Activated CD4-positive, alpha-beta T cell treated with anti-CD3 and anti-CD28 coated beads for 36 hours (primary cell): ENCODE measurements at regions not wholly inside any gene's neighbourhood (a gene's known extent, or its start where the extent isn't known, plus 50 kb on each side); places are given as distances from the start of the nearest gene placed in this dataset.
A peak's percentile ranks its signal among the peaks of the same experiment; 100 is the strongest.

Experiments
- ATAC-seq: fragments of 200-7000 bp; cut with Tn5 transposase; one replicate; pipeline ENCODE4 v1.10.0; 2021; ENCODE audit warnings: mild to moderate bottlenecking, moderate library complexity
- CTCF ChIA-PET: fragments of 350-600 bp; sonication (Branson Sonifier 250); formaldehyde crosslinking; loops from one replicate; lab custom pipeline; 2021; ENCODE audit warnings: antibody characterized with exemption; lab: Charles Lee
- POLR2A ChIA-PET: fragments of 350-600 bp; sonication (Branson Sonifier 250); formaldehyde crosslinking; loops from one replicate; lab custom pipeline; 2021; ENCODE audit warnings: antibody characterized with exemption, inconsistent platforms; lab: Charles Lee
- DNase-seq: peaks from one replicate; pipeline ENCODE4 v3.0.0-alpha.2; 2020
- H3K27ac Mint-ChIP-seq: one replicate; pipeline ENCODE4 v1.8.0; 2021; ENCODE audit warnings: mixed read lengths
- H3K27me3 Mint-ChIP-seq: one replicate; pipeline ENCODE4 v1.8.0; 2021; ENCODE audit warnings: mixed read lengths
- H3K36me3 Mint-ChIP-seq: one replicate; pipeline ENCODE4 v1.8.0; 2021; ENCODE audit warnings: low read depth, mixed read lengths
- H3K4me1 Mint-ChIP-seq: one replicate; pipeline ENCODE4 v1.8.0; 2021; ENCODE audit warnings: mixed read lengths
- H3K4me3 Mint-ChIP-seq: one replicate; pipeline ENCODE4 v1.8.0; 2021; ENCODE audit warnings: mild to moderate bottlenecking, moderate library complexity, mixed read lengths
- H3K9me3 Mint-ChIP-seq: one replicate; pipeline ENCODE4 v1.8.0; 2021; ENCODE audit warnings: low read depth, mixed read lengths
- intact Hi-C, 2 experiments: fragments of 100-400 bp; cut with DNase I in 1 of 2; cut with micrococcal nuclease in 1 of 2; formaldehyde crosslinking; loops; one replicate each; pipeline versions ENCODE4 v1.14.2 to v1.15.1; 2022 to 2024; cut with DNase I, micrococcal nuclease

DNA sequence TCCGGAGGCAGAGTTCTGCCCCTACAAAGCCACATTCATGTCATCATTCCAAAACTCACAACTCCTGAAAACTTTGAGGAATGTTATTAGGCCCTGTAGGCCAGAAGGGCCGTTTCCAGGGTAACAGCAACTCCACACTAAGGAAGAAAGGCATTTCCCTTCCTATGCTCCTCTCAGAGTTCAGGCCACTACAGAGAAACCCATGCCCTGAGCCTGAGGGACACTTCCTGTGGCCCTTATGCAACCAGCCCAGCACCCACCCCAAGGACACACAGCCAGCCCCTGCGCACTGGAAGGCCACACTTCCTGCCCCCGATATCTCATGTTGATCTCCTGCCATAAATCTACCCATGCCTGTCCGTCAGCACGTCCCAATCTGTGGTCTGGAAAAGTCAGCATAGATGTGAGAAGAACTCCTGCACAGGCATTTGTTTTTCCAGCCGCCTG is 289.3 kb downstream of the BCOR start:
- no peak for DNase-seq
- H3K27ac Mint-ChIP-seq = no peak overlapping the region
- CTCF ChIA-PET = no interaction called here

DNA sequence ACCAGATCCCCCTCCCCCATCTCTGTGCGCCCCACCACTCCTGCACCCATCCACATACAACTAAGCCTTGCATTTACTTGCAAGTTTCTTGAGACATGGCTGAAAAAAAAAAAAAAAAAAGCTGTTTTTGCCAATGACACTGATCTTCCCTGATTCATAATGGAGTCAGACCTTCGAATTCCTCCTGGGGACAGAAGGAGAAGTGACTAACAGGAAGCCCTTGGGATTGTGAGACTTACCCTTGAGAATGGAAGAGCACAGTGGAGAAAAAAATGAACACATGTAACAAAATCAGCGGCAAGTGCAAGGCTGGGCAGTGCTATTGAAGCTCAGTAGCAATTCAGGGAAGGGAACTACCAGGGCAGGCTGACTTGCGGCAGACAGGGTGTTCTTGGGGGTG is 288.4 kb downstream of the BCOR start:
- Mint-ChIP-seq H3K4me3 (no peak overlapping the region), H3K36me3 (peaks cover 6% of the 10 kb centered on the region)
- CTCF ChIA-PET = no interaction called here

More for the DNA sequence above, 289.3 kb downstream of the BCOR start:
- H3K4me3 Mint-ChIP-seq = no peak overlapping the region
- POLR2A ChIA-PET = no interaction called here
- ATAC-seq = no peak
- peaks cover 6% of the 10 kb centered on the region for H3K36me3 Mint-ChIP-seq
- no peaks in the 10 kb centered on the region for H3K27me3 Mint-ChIP-seq
- no peaks in the 10 kb centered on the region for H3K9me3 Mint-ChIP-seq
- peaks cover 23% of the 10 kb centered on the region for H3K4me1 Mint-ChIP-seq
- intact Hi-C loops = no loop called here

DNA sequence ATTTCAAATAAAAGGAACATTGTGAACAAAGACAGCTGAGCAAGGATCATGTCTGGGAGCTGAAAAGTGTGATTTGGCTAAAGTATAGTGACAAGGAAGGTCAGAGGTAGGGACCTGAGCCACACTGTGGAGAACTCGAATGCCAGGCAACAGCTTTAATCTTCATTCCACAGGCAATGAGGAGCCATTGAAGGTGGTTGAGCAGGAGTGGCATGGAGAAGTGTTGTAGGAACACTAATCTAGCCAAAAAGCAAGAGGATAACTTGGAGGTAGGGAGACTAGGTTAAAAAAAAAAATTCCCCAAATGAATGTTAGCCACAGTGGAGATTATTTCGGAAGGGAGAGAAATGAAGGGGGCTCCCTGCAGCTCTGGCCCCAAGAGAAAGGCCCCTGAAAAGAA is 286.9 kb downstream of the BCOR start:
- H3K4me1 Mint-ChIP-seq = peaks cover 21% of the 10 kb centered on the region
- intact Hi-C loops = loop anchor here (10.0 kb wide), 2 partner anchors 284 to 654 kb away; partner anchors contain the start of gene BCOR (in 1 of the 2)
- no peak overlapping the region for H3K27ac Mint-ChIP-seq
- no peak for DNase-seq
- POLR2A ChIA-PET = interaction anchor here (0.7 kb wide), 1 partner anchor 243 kb away, joined by 4 read pairs; no protein-coding TSS in a partner anchor
- H3K4me3 Mint-ChIP-seq = no peak overlapping the region
- CTCF ChIA-PET = interaction anchor here (0.9 kb wide), 1 partner anchor 36 kb away, joined by 3 read pairs; no protein-coding TSS in a partner anchor
- no peaks in the 10 kb centered on the region for H3K27me3 Mint-ChIP-seq
- no peak for ATAC-seq
- H3K36me3 Mint-ChIP-seq = peaks cover 5% of the 10 kb centered on the region
- no peaks in the 10 kb centered on the region for H3K9me3 Mint-ChIP-seq

More for the DNA sequence above, 288.4 kb downstream of the BCOR start:
- POLR2A ChIA-PET = no interaction called here
- no peaks in the 10 kb centered on the region for H3K27me3 Mint-ChIP-seq
- H3K4me1 Mint-ChIP-seq = peaks cover 23% of the 10 kb centered on the region
- intact Hi-C loops = no loop called here
- ATAC-seq (no peak), DNase-seq (no peak)
- H3K27ac Mint-ChIP-seq = no peak overlapping the region
- H3K9me3 Mint-ChIP-seq = no peaks in the 10 kb centered on the region

DNA sequence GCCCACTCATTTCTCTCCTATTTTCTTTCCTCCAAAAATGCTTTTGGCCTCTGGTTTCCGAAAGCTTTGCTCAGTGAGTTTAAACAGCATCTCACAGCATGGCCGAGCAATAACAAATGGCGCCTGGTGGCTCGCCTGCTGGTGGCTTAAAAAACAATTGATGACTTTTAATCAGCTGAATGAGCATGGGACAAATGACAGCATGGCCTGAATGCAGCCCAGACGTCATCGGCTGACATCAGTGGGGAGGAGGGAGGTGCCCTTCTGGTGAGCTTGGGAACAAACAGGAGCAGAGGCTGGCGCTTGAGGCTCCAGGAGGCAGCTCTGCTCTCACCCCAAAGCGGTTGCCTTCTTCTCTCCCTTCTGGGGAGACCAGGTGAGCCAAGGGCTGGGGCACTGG is 286.4 kb downstream of the BCOR start:
- Mint-ChIP-seq H3K4me1 (peaks cover 20% of the 10 kb centered on the region), H3K9me3 (no peaks in the 10 kb centered on the region), H3K36me3 (peaks cover under 1% of the 10 kb centered on the region), H3K27me3 (no peaks in the 10 kb centered on the region), H3K27ac (no peak overlapping the region), H3K4me3 (no peak overlapping the region)
- no peak for DNase-seq
- POLR2A ChIA-PET = no interaction called here
- CTCF ChIA-PET = interaction anchor here (0.9 kb wide), 1 partner anchor 37 kb away, joined by 3 read pairs; no protein-coding TSS in a partner anchor
- intact Hi-C loops = loop anchor here (10.0 kb wide), 2 partner anchors 283 to 653 kb away; partner anchors contain the start of gene BCOR (in 1 of the 2)
- no peak for ATAC-seq

DNA sequence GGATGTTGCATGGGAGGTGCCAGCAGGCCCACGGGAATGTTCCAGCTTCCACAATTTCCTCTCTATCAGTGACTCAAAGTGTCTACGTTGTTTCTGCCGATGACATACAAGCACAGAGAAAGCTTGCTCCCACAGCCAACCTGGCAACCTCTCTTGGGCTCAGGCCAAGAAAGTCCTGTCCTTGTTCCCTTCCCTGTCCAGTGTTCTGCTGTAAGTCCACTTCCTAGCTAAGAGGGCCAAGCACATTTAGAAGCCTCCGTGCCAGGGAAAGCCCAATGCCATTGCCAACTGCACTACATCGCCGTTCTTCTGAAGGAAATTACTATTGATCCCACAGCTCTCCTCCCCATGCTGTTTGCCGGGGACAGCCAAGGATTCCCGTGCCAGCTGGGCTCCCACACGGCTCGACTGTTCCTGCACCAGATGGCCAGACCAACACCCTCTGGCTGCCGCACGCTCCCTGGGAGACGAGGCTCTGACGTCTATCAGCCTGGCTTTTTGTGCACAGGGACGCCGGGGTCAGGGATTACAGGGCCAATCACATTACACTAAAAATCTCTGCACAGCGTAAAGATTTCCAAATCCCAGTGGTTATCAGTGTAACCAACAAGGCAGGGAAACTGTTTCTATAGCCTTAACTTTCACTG is 284.0 kb downstream of the BCOR start:
- DNase-seq (no peak), ATAC-seq (no peak)
- H3K9me3 Mint-ChIP-seq = no peaks in the 10 kb centered on the region
- H3K36me3 Mint-ChIP-seq = no peaks in the 10 kb centered on the region
- no peak overlapping the region for H3K27ac Mint-ChIP-seq
- POLR2A ChIA-PET = no interaction called here
- intact Hi-C loops = loop anchor here (2.0 to 10.0 kb wide), 3 partner anchors 281 to 651 kb away; partner anchors contain the start of gene BCOR (in 1 of the 2)
- no peaks in the 10 kb centered on the region for H3K27me3 Mint-ChIP-seq
- no peak overlapping the region for H3K4me3 Mint-ChIP-seq
- peaks cover 31% of the 10 kb centered on the region for H3K4me1 Mint-ChIP-seq
- CTCF ChIA-PET = interaction anchor here (0.7 to 1.5 kb wide), 3 partner anchors 37 to 909 kb away, joined by 3 to 6 read pairs (median 4); no protein-coding TSS in a partner anchor

DNA sequence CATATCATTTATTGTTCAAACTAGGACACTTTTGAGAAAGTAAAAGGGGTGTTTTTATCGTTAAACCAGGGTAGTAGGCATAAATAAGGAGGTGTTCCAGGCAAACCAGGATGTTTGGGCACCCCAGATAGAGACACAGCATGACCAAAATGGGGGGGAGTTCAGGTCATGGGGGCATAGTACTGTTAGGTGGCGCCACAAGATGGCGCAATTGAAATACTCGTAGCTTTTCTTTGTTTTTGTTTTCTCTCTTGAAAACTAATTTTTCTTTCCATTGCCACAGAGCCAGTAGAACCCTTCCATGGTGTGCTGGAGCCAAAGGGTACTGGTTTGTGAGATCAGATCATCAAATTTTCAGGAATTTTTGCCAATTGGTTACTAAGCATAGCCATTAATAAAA is 283.4 kb downstream of the BCOR start:
- no peak for ATAC-seq
- Mint-ChIP-seq H3K36me3 (no peaks in the 10 kb centered on the region), H3K27me3 (no peaks in the 10 kb centered on the region)

DNA sequence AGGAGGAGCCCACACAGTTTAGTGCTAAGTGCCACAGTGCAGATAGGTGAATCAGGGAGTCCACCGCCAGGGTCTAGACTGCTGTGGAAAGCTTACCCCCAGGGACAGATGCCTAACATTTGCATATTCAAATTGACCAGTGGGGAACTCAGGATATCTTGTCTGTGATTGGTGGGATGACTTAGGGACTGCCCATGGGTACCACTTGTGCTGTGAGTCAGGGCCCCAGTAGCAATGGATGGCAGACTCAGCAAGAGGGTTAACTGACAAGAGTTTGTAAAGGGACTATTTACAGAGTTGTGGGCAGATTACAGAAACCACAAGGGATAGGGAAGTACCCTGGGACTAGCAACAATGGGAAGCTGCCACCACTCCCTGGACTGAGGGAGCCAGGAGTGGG is 282.1 kb downstream of the BCOR start:
- Mint-ChIP-seq H3K27ac (no peak overlapping the region), H3K27me3 (no peaks in the 10 kb centered on the region), H3K4me1 (peaks cover 28% of the 10 kb centered on the region), H3K4me3 (no peak overlapping the region), H3K36me3 (no peaks in the 10 kb centered on the region), H3K9me3 (no peaks in the 10 kb centered on the region)
- ChIA-PET POLR2A (no interaction called here), CTCF (interaction anchor here (0.5 to 1.1 kb wide), 2 partner anchors 36 to 40 kb away, joined by 3 to 7 read pairs; no protein-coding TSS in a partner anchor)
- peak; percentile 55 for DNase-seq
- intact Hi-C loops = loop anchor here (1.0 to 10.0 kb wide), 9 partner anchors 39 to 649 kb away; partner anchors contain the start of gene BCOR (in 2 of the 2)
- ATAC-seq = peak; percentile 86

More for the DNA sequence above, 283.4 kb downstream of the BCOR start:
- H3K9me3 Mint-ChIP-seq = no peaks in the 10 kb centered on the region
- no peak overlapping the region for H3K27ac Mint-ChIP-seq
- intact Hi-C loops = loop anchor here (2.0 to 10.0 kb wide), 3 partner anchors 280 to 650 kb away; partner anchors contain the start of gene BCOR (in 1 of the 2)
- POLR2A ChIA-PET = no interaction called here
- H3K4me1 Mint-ChIP-seq = peaks cover 29% of the 10 kb centered on the region
- H3K4me3 Mint-ChIP-seq = no peak overlapping the region
- peak; percentile 58 for DNase-seq
- CTCF ChIA-PET = interaction anchor here (0.7 to 1.5 kb wide), 4 partner anchors 36 to 910 kb away, joined by 3 to 6 read pairs (median 4); no protein-coding TSS in a partner anchor

DNA sequence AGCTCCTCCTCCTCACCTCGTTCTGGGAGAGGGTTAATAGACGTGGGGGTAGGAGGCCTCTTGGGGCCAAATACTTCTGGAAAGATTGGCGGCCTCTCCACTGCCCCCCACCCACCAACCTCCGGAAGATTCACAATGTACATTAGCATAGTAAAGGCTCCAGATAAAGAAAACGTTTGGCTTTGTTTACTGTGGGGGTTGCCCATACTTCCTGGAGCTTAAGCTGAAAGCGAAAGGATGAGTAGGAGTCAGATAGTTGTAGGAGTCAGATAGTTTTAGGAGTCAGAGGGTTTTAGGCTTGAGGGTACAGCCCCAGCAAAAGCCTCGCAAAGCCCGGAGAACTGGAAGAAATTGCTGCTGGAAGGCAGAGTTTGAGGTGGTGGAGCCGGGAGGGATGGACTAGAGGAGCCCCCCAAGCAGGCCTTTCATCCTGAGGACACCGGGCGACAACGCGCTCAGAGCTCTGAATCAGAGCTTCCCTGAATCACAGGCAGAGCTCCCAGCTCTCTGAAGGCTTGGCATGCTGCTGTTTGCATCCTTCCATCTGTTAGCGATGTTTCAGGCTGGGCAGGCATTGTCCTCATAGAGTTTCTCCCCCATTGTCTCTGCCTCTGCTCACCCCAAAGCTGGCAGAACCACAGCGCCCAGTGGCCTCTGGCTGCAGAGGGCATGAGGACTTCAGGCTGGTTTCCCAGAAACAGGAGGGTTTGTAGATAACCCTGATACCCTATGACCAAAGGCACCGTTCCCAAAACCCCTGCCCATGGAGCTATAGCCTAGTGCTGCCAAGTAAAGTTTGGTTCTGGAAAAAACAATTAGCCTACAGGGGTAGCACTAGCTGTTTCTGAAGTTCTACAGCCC is 280.7 kb downstream of the BCOR start:
- CTCF ChIA-PET = interaction anchor here (0.6 to 1.1 kb wide), 2 partner anchors 38 to 278 kb away, joined by 3 to 7 read pairs; no protein-coding TSS in a partner anchor
- no peaks in the 10 kb centered on the region for H3K27me3 Mint-ChIP-seq
- POLR2A ChIA-PET = interaction anchor here (0.6 to 1.3 kb wide), 2 partner anchors 38 to 108 kb away, joined by 3 to 5 read pairs; no protein-coding TSS in a partner anchor

DNA sequence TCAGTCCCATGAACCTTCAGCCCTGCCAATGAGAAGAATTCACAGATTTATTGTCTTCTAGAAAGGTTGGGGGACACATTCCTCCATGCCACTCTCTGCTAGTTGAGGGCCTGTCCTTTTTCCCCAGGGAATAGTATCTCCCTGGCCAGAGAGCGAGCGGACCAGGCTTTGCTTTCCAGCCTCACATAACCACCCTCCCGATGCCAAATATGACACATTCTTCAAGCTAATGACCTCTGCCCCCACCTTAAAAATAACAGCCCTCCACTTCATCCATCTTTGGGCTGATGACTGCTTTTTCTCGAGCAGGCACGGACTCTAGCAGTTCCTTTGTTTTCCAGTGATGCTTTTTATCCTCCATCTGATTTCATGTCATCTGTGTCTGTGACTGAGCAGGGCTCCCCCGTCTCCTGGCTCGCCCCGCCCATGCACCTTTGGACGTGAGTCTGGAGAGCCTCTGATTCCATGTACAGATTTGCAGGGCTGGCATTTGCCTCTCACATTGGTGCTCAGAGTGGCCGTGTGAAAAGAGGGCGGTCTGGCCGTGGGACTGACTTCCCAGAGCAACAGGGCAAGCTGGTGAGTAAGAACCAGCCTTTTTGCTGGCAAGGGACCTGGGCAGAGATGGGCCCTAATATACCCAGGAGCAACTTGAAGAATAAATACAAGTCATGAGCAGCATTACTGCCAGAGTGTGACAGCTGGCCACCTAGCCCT is 279.8 kb downstream of the BCOR start:
- H3K4me3 Mint-ChIP-seq = no peak overlapping the region
- H3K9me3 Mint-ChIP-seq = no peaks in the 10 kb centered on the region
- no peaks in the 10 kb centered on the region for H3K36me3 Mint-ChIP-seq
- H3K27me3 Mint-ChIP-seq = peaks cover 3% of the 10 kb centered on the region
- ChIA-PET POLR2A (interaction anchor here (0.6 to 1.3 kb wide), 2 partner anchors 37 to 380 kb away, joined by 3 to 5 read pairs; no protein-coding TSS in a partner anchor), CTCF (no interaction called here)
- intact Hi-C loops = loop anchor here (1.0 to 10.0 kb wide), 8 partner anchors 37 to 647 kb away; partner anchors contain the start of gene BCOR (in 2 of the 2)
- H3K27ac Mint-ChIP-seq = no peak overlapping the region
- DNase-seq (no peak), ATAC-seq (no peak)
- peaks cover 28% of the 10 kb centered on the region for H3K4me1 Mint-ChIP-seq

More for the DNA sequence above, 280.7 kb downstream of the BCOR start:
- H3K9me3 Mint-ChIP-seq = no peaks in the 10 kb centered on the region
- H3K4me1 Mint-ChIP-seq = peaks cover 28% of the 10 kb centered on the region
- peak overlapping the region; percentile 28 for H3K4me3 Mint-ChIP-seq
- DNase-seq (peak; percentile 35), ATAC-seq (peak; percentile 72)
- H3K27ac Mint-ChIP-seq = peak overlapping the region; percentile 78
- H3K36me3 Mint-ChIP-seq = no peaks in the 10 kb centered on the region
- intact Hi-C loops = loop anchor here (1.0 to 10.0 kb wide), 8 partner anchors 38 to 648 kb away; partner anchors contain the start of gene BCOR (in 2 of the 2)

DNA sequence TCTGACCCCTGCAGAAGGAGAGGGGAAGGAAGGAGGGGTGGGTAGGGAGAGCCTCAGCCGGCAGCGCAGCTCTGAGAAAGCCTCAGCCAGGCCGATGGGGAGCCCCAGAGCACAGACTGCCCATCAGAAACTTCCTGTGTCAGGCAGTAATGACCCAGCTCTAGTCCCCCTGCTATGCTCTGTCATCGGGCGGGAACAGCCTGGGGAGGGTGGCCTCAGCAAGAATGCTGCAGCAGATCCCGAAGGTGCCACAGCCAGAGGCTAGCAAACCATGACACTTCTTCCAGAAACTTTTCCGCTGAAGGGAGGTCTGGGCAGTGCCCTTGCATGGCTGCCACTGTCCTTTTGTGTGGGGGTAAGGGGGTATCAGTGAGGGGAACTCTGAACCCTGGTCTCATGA is 279.0 kb downstream of the BCOR start:
- intact Hi-C loops = loop anchor here (5.0 to 10.0 kb wide), 6 partner anchors 54 to 646 kb away; partner anchors contain the start of gene BCOR (in 2 of the 2)
- H3K4me3 Mint-ChIP-seq = no peak overlapping the region
- no peak for ATAC-seq
- ChIA-PET CTCF (no interaction called here), POLR2A (no interaction called here)
- H3K9me3 Mint-ChIP-seq = no peaks in the 10 kb centered on the region
- no peak overlapping the region for H3K27ac Mint-ChIP-seq
- H3K4me1 Mint-ChIP-seq = peaks cover 28% of the 10 kb centered on the region
- peaks cover 7% of the 10 kb centered on the region for H3K27me3 Mint-ChIP-seq
- H3K36me3 Mint-ChIP-seq = no peaks in the 10 kb centered on the region
- no peak for DNase-seq
